HG02938 (cell line): ENCODE measurements at regions not wholly inside any gene's neighbourhood (a gene's known extent, or its start where the extent isn't known, plus 50 kb on each side); places are given as distances from the start of the nearest gene placed in this dataset.
"Not testable (repeated sequence)": the region's sequence is repeated elsewhere in the genome, so short reads cannot be mapped to it uniquely, and the experiment has no call there.

Experiments
- ATAC-seq: cut with Tn5 transposase; IDR thresholded peaks from one replicate; pipeline ENCODE4 v1.9.1; 2021; ENCODE audit warnings: mild to moderate bottlenecking, moderate library complexity; ENCODE audit not compliant: unreplicated experiment

DNA sequence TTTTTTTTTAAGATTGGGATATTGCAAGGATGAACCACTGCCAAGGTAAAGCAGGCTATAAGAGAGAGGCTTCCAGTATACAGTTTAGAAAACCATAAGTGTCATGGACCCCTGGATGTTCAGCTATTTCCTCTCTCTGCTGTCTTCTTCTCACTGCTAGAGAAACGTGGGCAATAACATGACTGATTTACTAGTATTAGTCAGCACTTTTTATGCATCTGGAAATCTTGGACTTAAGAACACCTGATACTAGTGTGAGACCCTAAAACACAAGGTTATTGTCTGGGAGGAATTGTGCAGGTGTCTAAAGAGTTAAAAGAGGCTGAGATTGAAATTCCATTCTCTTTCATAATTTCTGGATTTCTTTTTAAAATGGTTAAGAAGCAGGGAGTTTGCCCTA is 460.6 kb upstream of the MCTP2 start:
- no peak for ATAC-seq

DNA sequence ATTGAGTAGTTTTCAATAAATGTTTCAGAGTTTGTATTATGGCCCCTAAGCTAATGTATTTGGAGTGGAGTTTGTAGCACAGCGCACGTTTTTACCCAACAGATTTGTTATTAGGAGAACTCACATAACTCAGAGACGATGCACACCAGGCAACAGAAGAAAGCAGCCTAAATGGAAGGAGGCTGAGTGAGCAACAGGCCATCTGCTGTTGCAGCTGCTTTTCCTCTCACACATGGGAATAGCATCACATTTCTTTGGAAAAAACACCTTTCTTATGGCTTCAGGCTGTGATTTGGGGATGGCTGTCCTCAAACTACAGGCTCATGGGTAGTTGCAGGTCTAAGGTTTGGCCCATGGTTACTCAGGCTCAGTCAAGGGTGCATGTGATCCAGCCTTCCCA is 469.3 kb upstream of the MCTP2 start:
- ATAC-seq, result no peak

DNA sequence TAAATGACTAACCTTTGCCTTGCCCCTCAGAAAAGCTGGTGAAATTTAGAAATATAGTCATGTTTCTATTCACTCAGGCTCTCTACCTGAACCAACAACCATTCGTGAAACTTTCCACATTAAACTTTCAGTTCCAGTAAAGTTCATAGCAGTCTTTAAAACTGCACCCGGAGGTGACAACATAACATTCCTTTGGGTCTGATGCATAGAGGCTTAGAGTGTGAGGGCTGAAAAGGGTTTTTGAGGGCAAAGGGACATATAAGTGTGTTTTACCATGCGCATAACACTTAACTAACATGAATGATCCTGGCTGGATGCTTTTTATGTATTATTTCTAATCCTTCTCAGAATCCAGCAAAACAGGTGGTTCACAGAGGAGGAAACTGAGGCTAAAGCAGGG is 471.7 kb upstream of the MCTP2 start:
- ATAC-seq, result no peak

DNA sequence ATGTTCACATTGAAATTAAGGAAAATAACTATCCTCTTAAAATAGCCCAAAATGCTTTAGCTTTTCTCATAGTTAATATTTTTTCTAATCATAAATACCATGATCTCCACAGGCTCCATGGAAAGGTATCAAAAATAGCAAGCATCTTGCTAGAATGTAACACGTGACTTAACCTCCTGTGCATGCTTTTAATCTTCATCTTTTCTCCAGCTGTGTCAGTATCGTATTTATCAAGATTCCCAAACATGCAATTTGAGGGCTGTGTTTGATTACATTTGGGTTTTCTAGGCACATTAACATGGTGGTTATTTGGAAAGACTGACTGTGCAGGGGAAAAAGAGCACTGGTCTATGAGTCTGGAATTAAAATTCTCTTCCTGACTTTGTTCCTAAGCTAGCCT is 472.5 kb upstream of the MCTP2 start:
- no peak for ATAC-seq

DNA sequence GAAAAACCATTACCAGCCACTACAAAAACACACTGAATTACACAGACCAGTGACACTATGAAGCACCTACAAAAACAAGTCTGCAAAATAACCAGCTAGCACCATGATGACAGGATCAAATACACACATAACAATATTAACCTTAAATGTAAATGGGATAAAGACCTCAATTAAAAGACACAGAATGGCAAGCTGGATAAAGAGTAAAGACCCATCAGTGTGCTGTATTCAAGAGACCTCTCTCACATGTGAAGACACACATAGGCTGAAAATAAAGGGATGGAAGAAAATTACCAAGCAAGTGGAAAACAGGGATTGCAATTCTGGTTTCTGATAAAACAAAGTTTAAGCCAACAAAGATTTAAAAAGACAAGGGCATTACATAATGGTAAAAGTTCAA is 482.7 kb upstream of the MCTP2 start:
- ATAC-seq, result no peak

GRCh38 chr15:93734976-93735375 is 496.4 kb upstream of the MCTP2 start:
- not testable (repeated sequence) for ATAC-seq

GRCh38 chr15:93730724-93731123 is 500.6 kb upstream of the MCTP2 start:
- no peak for ATAC-seq

DNA sequence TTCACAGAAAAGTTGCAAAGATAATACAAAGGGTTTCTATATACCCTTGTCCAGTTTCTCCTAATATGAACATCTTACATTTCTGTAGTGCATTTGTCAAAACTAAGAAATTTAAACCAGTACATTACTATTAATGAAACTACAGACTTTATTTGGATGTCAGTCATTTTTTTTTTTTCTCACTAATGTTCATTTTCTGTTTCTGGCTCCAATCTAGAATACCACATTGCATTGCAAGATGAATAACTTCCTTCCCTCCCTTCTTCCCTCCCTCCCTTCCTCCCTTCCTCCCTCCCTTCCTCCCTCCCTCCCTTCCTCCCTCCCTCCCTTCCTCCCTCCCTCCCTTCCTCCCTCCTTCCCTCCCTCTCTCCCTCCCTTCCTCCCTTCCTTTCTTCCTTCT is 509.2 kb upstream of the MCTP2 start:
- ATAC-seq, result no peak

GRCh38 chr15:93720607-93721006 is 510.8 kb upstream of the MCTP2 start:
- ATAC-seq, result no peak

DNA sequence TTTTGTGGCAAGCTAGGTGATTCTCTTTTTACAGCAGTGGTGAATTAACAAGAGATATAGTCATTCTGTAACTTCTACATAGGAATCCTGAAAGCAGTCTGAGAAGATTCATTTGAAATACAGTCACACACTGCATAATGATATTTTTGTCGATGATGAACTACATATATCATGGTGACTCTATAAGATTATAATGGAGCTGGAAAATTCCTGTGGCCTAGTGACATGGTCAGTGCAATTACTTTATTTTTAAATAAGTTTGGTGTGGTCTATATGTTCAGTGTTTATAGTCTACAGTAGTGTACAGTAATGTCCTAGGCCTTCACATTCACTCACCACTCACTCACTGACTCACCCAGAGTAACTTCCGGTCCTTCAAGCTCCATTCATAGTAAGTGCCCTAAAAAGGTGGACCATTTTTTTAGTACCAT is 511.4 kb upstream of the MCTP2 start:
- ATAC-seq, result no peak

- ATAC-seq, result no peak
These were observed 514.6 kb upstream of the MCTP2 start for GRCh38 chr15:93716615-93717231.

GRCh38 chr15:93709708-93710107 is 521.7 kb upstream of the MCTP2 start:
- ATAC-seq, result no peak

GRCh38 chr15:93708724-93709445 is 522.5 kb upstream of the MCTP2 start:
- ATAC-seq, result no peak

GRCh38 chr15:93707751-93708150 is 523.6 kb upstream of the MCTP2 start:
- no peak for ATAC-seq

GRCh38 chr15:93706495-93707292 is 524.7 kb upstream of the MCTP2 start:
- ATAC-seq, result no peak

DNA sequence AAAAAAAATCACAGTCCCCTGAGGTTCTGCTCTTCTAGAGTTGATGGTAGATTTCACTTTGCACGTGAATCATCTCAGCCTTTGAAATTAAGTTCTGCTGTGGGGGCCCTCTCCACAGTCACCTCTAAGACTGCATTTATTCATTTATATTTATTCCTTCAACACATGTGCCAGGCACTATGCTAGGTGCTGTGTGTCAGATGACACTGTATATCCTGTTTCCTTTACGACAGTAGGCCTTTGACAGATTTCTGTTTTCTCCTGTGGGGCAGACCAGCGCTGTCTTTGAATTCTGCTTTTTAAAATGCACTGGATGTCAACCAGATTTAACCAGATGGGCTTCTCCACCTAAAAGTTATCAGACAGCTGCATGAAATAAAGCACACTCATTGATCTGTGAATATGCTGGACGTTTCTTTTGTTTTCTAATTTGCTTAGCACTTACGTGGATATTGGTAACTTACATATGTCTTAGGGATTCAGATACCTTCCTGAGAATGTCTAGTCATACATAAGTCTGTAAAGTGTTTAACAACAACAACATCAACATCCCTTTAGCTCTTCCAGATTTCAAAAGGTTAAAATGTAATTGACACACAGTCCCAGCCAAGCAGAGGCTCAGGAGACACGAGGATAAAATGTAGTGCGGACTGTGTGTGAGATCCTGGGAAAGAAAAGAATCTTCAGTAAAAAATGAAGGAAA is 525.5 kb upstream of the MCTP2 start:
- ATAC-seq, result no peak

DNA sequence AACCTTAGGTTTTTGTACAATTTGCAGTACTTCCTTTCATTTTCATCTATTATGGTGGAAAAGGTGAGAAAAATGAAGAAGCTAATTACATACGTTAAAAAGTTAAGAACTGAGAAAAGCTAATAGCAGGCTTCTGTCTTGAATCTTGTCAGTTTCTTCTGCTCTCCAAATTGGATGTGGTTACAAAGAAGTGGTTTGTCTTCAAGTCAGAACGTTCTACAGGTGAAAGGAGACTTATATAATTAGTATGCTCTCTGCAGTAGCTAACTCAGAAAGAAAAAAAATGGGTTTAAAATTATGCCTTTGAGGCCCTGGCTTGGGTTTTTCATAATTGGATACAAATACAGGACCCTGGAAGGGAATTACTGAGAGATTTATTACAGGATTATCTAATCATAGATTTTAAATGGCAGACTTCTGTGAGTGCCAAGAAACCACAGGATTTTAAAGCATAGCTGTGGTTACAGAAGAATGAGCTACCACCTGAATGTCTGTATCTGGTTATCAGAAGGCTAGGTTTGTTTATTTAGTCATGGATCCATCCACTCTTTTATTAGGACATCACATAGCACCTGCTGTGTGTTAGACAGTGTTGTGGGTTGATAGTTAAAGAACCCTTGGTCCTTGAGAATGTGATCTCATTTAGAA is 528.1 kb upstream of the MCTP2 start:
- no peak for ATAC-seq

- ATAC-seq, result no peak
These were observed 531.3 kb upstream of the MCTP2 start for GRCh38 chr15:93700051-93700450.

DNA sequence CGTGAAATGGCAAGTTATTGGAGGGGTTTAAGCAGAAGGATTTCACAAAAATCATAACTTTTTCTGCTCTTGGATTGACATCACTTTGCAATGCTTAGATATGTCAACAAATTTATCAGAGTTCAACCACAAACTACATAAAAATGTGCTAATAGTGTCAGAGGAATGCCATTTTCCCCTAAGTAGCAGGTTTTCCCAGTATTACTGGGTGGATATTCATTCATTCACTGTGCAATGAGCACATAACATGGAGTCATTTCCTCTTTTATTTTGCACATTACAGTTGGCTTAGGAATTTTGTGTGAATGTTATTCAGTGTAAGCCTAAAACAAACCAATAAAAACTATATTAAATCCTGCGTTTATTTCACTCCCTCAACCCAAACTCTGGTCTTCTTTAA is 537.3 kb upstream of the MCTP2 start:
- no peak for ATAC-seq

- no peak for ATAC-seq
These were observed 547.7 kb upstream of the MCTP2 start for GRCh38 chr15:93683651-93684050.

GRCh38 chr15:93671387-93671943 is 559.9 kb upstream of the MCTP2 start:
- no peak for ATAC-seq
